HEK293 (cell line): ENCODE measurements at regions not wholly inside any gene's neighbourhood (a gene's known extent, or its start where the extent isn't known, plus 50 kb on each side); places are given as distances from the start of the nearest gene placed in this dataset.

Experiments
- CTCF ChIA-PET: fragments of 350-600 bp; formaldehyde crosslinking; extraction: SDS; loops from one replicate; lab custom pipeline; 2021; ENCODE audit warnings: antibody characterized with exemption; lab: Yijun Ruan, JAX
- POLR2A ChIA-PET: fragments of 300-600 bp; formaldehyde crosslinking; extraction: SDS; loops from one replicate; lab custom pipeline; 2020; ENCODE audit warnings: antibody characterized with exemption, inconsistent platforms; lab: Yijun Ruan, JAX
- H3K27ac ChIP-seq: fragments of 200-500 bp; sonication (Bioruptor generic); 2 replicates; pipeline ENCODE4 v1.5.1; 2014; ENCODE audit warnings: low read depth, low read length, control low read depth, inconsistent platforms; ENCODE audit errors: extremely low read depth
- H3K36me3 ChIP-seq, 2 experiments: fragments of 200-500 bp in 1 of 2; sonication (Bioruptor generic) in 1 of 2; 1 replicate in 1 of 2; 2 replicates in 1 of 2; pipeline ENCODE4 v1.5.1; 2014 to 2017; ENCODE audit warnings: inconsistent platforms in 2 of 2, low read length in 2 of 2; ENCODE audit not compliant: control insufficient read depth in 2 of 2, insufficient read depth in 1 of 2
- H3K4me1 ChIP-seq: fragments of 200-500 bp; sonication (Bioruptor generic); 2 replicates; pipeline ENCODE4 v1.5.1; 2014; ENCODE audit warnings: mild to moderate bottlenecking, low read length, inconsistent platforms; ENCODE audit not compliant: control insufficient read depth, insufficient read depth
- H3K4me3 ChIP-seq: 2 replicates; pipeline ENCODE4 v1.5.1; 2011; ENCODE audit warnings: low read depth, mild to moderate bottlenecking, control low read depth, low read length, moderate library complexity
- H3K9me3 ChIP-seq: fragments of 200-500 bp; sonication (Bioruptor generic); 2 replicates; pipeline ENCODE4 v1.5.1; 2014; ENCODE audit warnings: low read depth, low read length, inconsistent platforms; ENCODE audit not compliant: control insufficient read depth, insufficient read depth
- BCL6B ChIP-seq: fragments of 450-650 bp; formaldehyde crosslinking; IDR thresholded peaks from 2 replicates; pipeline ENCODE4 v1.5.1; 2017; ENCODE audit warnings: missing biosample characterization, missing genetic modification characterization
- EGR2 ChIP-seq: fragments of 450-650 bp; formaldehyde crosslinking; IDR thresholded peaks from 2 replicates; pipeline ENCODE4 v1.5.1; 2016; ENCODE audit warnings: low read depth, missing biosample characterization, missing genetic modification characterization
- FEZF1 ChIP-seq: fragments of 450-650 bp; formaldehyde crosslinking; IDR thresholded peaks from 2 replicates; pipeline ENCODE4 v1.5.1; 2016; ENCODE audit warnings: missing biosample characterization, missing genetic modification characterization
- HOXA7 ChIP-seq: sonication (generic); formaldehyde crosslinking; IDR thresholded peaks from 2 replicates; pipeline ENCODE4 v1.8.1; 2022; ENCODE audit warnings: missing genetic modification reagents, borderline replicate concordance
- IKZF3 ChIP-seq: fragments of 450-650 bp; IDR thresholded peaks from 2 replicates; pipeline ENCODE4 v1.5.0; 2018; ENCODE audit warnings: missing biosample characterization, mild to moderate bottlenecking, missing genetic modification characterization, moderate library complexity
- KLF17 ChIP-seq: fragments of 450-650 bp; formaldehyde crosslinking; IDR thresholded peaks from 2 replicates; pipeline ENCODE4 v1.5.1; 2016; ENCODE audit warnings: missing biosample characterization, missing genetic modification characterization
- MEIS1 ChIP-seq: sonication (generic); formaldehyde crosslinking; IDR thresholded peaks from 2 replicates; pipeline ENCODE4 v1.8.1; 2022; ENCODE audit warnings: missing genetic modification reagents, mild to moderate bottlenecking, borderline replicate concordance
- OSR2 ChIP-seq: fragments of 450-650 bp; formaldehyde crosslinking; IDR thresholded peaks from 2 replicates; pipeline ENCODE4 v1.5.1; 2016; ENCODE audit warnings: missing biosample characterization, missing genetic modification characterization
- PRDM2 ChIP-seq: fragments of 450-650 bp; formaldehyde crosslinking; IDR thresholded peaks from 2 replicates; pipeline ENCODE4 v1.5.1; 2016; ENCODE audit warnings: missing biosample characterization, missing genetic modification characterization, borderline replicate concordance
- YY2 ChIP-seq: fragments of 450-650 bp; formaldehyde crosslinking; IDR thresholded peaks from 2 replicates; pipeline ENCODE4 v1.5.1; 2016; ENCODE audit warnings: missing biosample characterization, missing genetic modification characterization
- ZBTB7A ChIP-seq: fragments of 450-650 bp; formaldehyde crosslinking; IDR thresholded peaks from 2 replicates; pipeline ENCODE4 v1.5.1; 2016; ENCODE audit warnings: low read depth, missing biosample characterization, missing genetic modification characterization
- ZBTB8A ChIP-seq: fragments of 450-650 bp; formaldehyde crosslinking; IDR thresholded peaks from 2 replicates; pipeline ENCODE4 v1.5.1; 2016; ENCODE audit warnings: missing biosample characterization, missing genetic modification characterization
- ZFP3 ChIP-seq: fragments of 450-650 bp; formaldehyde crosslinking; IDR thresholded peaks from 2 replicates; pipeline ENCODE4 v1.5.1; 2016; ENCODE audit warnings: low read depth, missing biosample characterization, missing genetic modification characterization
- ZNF10 ChIP-seq: fragments of 450-650 bp; formaldehyde crosslinking; IDR thresholded peaks from 2 replicates; pipeline ENCODE4 v1.5.1; 2017; ENCODE audit warnings: missing biosample characterization, missing genetic modification characterization
- ZNF114 ChIP-seq: fragments of 450-650 bp; formaldehyde crosslinking; IDR thresholded peaks from 2 replicates; pipeline ENCODE4 v1.5.0; 2017; ENCODE audit warnings: missing biosample characterization, missing genetic modification characterization
- ZNF16 ChIP-seq: fragments of 450-650 bp; formaldehyde crosslinking; IDR thresholded peaks from 2 replicates; pipeline ENCODE4 v1.5.1; 2016; ENCODE audit warnings: low read depth, missing biosample characterization, missing genetic modification characterization
- ZNF169 ChIP-seq: fragments of 450-650 bp; formaldehyde crosslinking; IDR thresholded peaks from 2 replicates; pipeline ENCODE4 v1.5.1; 2016; ENCODE audit warnings: missing biosample characterization, missing genetic modification characterization
- ZNF18 ChIP-seq: fragments of 450-650 bp; formaldehyde crosslinking; IDR thresholded peaks from 2 replicates; pipeline ENCODE4 v1.5.1; 2016; ENCODE audit warnings: missing biosample characterization, missing genetic modification characterization
- ZNF202 ChIP-seq: fragments of 450-650 bp; formaldehyde crosslinking; IDR thresholded peaks from 2 replicates; pipeline ENCODE4 v1.5.1; 2016; ENCODE audit warnings: missing biosample characterization, missing genetic modification characterization, borderline replicate concordance
- ZNF311 ChIP-seq: fragments of 450-650 bp; formaldehyde crosslinking; IDR thresholded peaks from 2 replicates; pipeline ENCODE4 v1.5.1; 2017; ENCODE audit warnings: missing biosample characterization, missing genetic modification characterization, borderline replicate concordance
- ZNF341 ChIP-seq: fragments of 450-650 bp; formaldehyde crosslinking; IDR thresholded peaks from 2 replicates; pipeline ENCODE4; 2016; ENCODE audit warnings: low read depth, missing biosample characterization, missing genetic modification characterization
- ZNF426 ChIP-seq: fragments of 450-650 bp; formaldehyde crosslinking; IDR thresholded peaks from 2 replicates; pipeline ENCODE4 v1.5.1; 2017; ENCODE audit warnings: missing biosample characterization, missing genetic modification characterization, mild to moderate bottlenecking, inconsistent platforms, moderate library complexity
- ZNF501 ChIP-seq: fragments of 450-650 bp; formaldehyde crosslinking; IDR thresholded peaks from 2 replicates; pipeline ENCODE4 v1.5.1; 2016; ENCODE audit warnings: missing biosample characterization, missing genetic modification characterization
- ZNF530 ChIP-seq: fragments of 450-650 bp; formaldehyde crosslinking; IDR thresholded peaks from 2 replicates; pipeline ENCODE4 v1.5.1; 2016; ENCODE audit warnings: low read depth, missing biosample characterization, missing genetic modification characterization
- ZNF623 ChIP-seq: fragments of 450-650 bp; formaldehyde crosslinking; IDR thresholded peaks from 2 replicates; pipeline ENCODE4 v1.5.1; 2016; ENCODE audit warnings: missing biosample characterization, missing genetic modification characterization
- ZNF626 ChIP-seq: fragments of 450-650 bp; sonication (Bioruptor Pico); formaldehyde crosslinking; IDR thresholded peaks from 2 replicates; pipeline ENCODE4 v1.5.1; 2018; ENCODE audit warnings: missing biosample characterization, missing genetic modification characterization, inconsistent platforms
- ZNF639 ChIP-seq: fragments of 450-650 bp; formaldehyde crosslinking; IDR thresholded peaks from 2 replicates; pipeline ENCODE4 v1.5.1; 2016; ENCODE audit warnings: missing biosample characterization, missing genetic modification characterization
- ZNF707 ChIP-seq: fragments of 450-650 bp; formaldehyde crosslinking; IDR thresholded peaks from 2 replicates; pipeline ENCODE4 v1.5.1; 2016; ENCODE audit warnings: missing biosample characterization, missing genetic modification characterization

- Histone ChIP-seq H3K4me3 (no peak overlapping the region), H3K9me3 (no peaks in the 10 kb centered on the region), H3K4me1 (no peaks in the 10 kb centered on the region), H3K36me3 (no peaks in the 10 kb centered on the region), H3K27ac (no peak overlapping the region)
- POLR2A ChIA-PET, result no interaction called here
- TF ChIP-seq ZBTB7A (no peak), MEIS1 (no peak), ZBTB8A (tag by site-specific recombination) (no peak), ZNF10 (no peak), ZNF623 (tag by site-specific recombination) (no peak), ZNF202 (tag by site-specific recombination) (no peak), ZNF169 (tag by site-specific recombination) (no peak), ZNF341 (no peak), OSR2 (no peak), FEZF1 (tag by site-specific recombination) (no peak), ZNF426 (tag by site-specific recombination) (no peak), ZNF707 (tag by site-specific recombination) (no peak), ZNF18 (tag by site-specific recombination) (no peak), ZNF311 (no peak), ZNF639 (tag by site-specific recombination) (no peak), IKZF3 (tag by site-specific recombination) (no peak), ZNF16 (tag by site-specific recombination) (no peak), ZNF626 (no peak)
- CTCF ChIA-PET, result no interaction called here
Observed at GRCh38 chr5:29485333-29485732, 1708.2 kb upstream of the CDH6 start.

- Histone ChIP-seq H3K4me3 (no peak overlapping the region), H3K9me3 (no peaks in the 10 kb centered on the region), H3K27ac (no peak overlapping the region), H3K4me1 (no peaks in the 10 kb centered on the region), H3K36me3 (no peaks in the 10 kb centered on the region)
- CTCF ChIA-PET, result interaction anchor here (0.7 kb wide), 1 partner anchor 320 kb away, joined by 4 read pairs; no protein-coding TSS in a partner anchor
- POLR2A ChIA-PET, result no interaction called here
- TF ChIP-seq YY2 (tag by site-specific recombination) (no peak), ZNF501 (tag by site-specific recombination) (no peak), ZNF16 (tag by site-specific recombination) (no peak), ZFP3 (tag by site-specific recombination) (no peak), EGR2 (tag by site-specific recombination) (no peak), ZNF530 (tag by site-specific recombination) (no peak), KLF17 (tag by site-specific recombination) (no peak), PRDM2 (no peak), HOXA7 (CRISPR knock-in tag) (no peak), ZNF114 (tag by site-specific recombination) (no peak), BCL6B (no peak)
Observed at GRCh38 chr5:29469581-29469980, 1723.9 kb upstream of the CDH6 start.
